GM12875 (cell line): ENCODE measurements at regions not wholly inside any gene's neighbourhood (a gene's known extent, or its start where the extent isn't known, plus 50 kb on each side); places are given as distances from the start of the nearest gene placed in this dataset.

Experiments used
- H3K4me3 ChIP-seq: one replicate; pipeline ENCODE4 v1.5.1; 2011; ENCODE audit warnings: low read depth, low read length, control low read depth
- TF ChIP-seq, protein P1 (sequence below): IDR thresholded peaks from 2 replicates; pipeline ENCODE4 v1.5.1; 2011; ENCODE audit warnings: low read depth, mild to moderate bottlenecking, control low read depth, inconsistent platforms, low read length, moderate library complexity, borderline replicate concordance; ENCODE audit not compliant: insufficient read depth

GRCh38 chr18:27627927-27628326 lies 442.8 kb upstream of the CHST9 start:
- no peak overlapping the region for H3K4me3 ChIP-seq
- TF ChIP-seq, protein P1, sequence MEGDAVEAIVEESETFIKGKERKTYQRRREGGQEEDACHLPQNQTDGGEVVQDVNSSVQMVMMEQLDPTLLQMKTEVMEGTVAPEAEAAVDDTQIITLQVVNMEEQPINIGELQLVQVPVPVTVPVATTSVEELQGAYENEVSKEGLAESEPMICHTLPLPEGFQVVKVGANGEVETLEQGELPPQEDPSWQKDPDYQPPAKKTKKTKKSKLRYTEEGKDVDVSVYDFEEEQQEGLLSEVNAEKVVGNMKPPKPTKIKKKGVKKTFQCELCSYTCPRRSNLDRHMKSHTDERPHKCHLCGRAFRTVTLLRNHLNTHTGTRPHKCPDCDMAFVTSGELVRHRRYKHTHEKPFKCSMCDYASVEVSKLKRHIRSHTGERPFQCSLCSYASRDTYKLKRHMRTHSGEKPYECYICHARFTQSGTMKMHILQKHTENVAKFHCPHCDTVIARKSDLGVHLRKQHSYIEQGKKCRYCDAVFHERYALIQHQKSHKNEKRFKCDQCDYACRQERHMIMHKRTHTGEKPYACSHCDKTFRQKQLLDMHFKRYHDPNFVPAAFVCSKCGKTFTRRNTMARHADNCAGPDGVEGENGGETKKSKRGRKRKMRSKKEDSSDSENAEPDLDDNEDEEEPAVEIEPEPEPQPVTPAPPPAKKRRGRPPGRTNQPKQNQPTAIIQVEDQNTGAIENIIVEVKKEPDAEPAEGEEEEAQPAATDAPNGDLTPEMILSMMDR, result no peak

DNA sequence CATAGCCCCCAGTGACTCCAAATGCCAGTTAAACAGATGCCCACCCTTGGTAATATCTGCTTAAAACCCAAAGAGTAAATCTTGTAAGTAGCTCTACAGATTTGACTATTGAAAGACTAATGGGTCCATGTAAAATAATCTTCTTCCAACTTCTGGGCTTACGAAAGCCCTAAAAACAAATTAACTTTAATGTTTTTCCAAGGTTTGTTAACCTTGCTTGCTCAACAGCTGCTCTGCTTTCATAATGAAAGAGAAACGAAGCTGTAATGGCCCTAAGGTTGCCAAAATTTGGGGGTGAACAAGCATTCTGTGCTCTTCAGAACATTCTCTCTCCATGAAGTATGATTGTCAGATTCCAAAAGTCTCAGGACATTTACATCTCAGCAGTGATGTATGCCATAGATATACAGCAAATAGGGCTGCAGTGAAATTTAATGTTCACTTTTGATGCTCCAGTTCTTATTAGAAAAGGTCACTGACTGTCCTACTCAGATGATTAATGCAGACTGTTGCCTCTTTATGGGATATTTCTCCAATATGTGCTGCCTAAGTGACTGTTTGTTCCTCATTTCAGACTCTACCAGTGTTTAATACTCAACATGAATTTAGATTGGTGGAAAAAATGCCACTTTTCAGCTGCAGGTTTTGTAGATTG lies 436.3 kb upstream of the CHST9 start:
- TF ChIP-seq, protein P1, result no peak
- H3K4me3 ChIP-seq, result no peak overlapping the region

DNA sequence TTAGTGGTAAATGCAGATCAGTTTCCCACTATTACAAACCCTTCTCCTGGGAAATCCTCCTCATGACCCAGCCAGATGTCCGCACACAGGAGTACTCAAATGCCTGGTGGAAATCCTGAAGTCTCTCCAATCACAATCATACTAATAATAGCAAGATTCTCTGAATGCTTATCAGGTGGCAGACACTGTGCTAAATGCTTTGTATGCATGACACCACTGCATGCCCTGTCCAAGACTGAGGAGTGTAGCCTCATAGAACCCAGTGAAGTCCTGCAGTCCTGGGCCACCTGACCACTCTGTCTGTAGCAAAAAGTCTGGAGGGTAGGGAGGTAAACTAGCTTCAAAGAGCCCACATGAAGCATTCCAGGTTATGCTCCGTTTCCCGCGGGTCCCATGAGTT lies 434.8 kb upstream of the CHST9 start:
- H3K4me3 ChIP-seq, result no peak overlapping the region
- TF ChIP-seq, protein P1, result no peak

GRCh38 chr18:27619090-27619772 lies 434.1 kb upstream of the CHST9 start:
- TF ChIP-seq, protein P1, result no peak
- H3K4me3 ChIP-seq, result no peak overlapping the region

DNA sequence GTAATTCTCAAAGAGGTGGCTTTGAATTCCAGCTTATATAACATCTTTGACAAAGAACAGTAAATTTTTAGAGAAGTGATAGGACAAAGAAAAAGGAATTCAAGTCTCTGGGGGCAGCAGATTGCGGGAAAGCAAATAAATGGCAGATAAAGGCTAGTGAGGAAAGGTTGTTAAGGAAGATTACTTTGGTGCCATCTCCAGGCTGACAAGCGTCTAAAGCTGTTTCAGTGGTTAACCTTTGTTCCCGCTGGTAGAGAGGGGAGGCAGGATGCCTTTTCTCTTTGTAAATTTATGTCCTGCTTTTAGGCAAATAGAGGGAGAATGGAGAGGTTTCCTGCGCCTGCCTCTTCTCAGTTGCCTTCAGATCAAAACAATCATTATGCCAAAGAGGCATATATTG lies 431.2 kb upstream of the CHST9 start:
- no peak overlapping the region for H3K4me3 ChIP-seq
- TF ChIP-seq, protein P1, result no peak

DNA sequence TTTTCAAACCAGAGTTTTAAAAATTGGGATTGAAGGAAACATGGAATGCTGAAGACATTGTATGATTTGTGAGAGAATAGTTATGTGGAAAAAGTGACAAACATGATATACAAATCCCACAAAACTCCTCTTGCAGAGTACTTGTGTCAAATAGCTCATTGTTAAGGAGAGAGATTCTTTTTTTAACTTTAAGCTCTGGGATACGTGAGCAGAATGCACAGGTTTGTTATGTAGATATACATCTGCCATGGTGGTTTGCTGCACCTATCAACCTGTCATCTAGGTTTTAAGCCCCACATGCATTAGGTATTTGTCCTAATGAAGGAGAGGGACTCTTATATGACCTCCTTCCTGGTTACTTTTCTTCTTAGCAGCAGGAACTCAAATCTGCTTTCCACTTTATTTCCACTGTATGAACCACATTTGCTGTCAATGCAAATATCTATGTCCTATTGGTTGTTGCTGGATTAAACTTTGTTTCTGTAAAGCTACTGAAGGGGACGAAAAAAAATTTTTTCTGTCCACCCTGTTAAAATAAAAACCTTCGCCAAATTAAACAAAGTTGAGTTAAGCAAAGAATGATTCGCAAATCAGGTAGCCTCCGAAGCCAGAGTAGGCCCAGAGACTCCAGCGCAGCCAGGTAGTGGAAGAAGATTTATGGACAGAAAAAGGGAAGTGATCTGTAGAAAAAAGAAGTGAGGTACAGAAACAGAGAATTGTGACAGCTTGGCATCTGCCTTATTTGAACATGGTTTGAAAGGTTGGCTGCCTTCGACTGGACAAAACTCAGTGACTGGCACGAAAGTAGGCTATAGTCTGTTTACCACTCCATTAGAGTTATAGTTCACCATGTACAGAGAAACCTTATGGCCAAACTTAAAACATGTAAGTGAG lies 430.1 kb upstream of the CHST9 start:
- no peak overlapping the region for H3K4me3 ChIP-seq
- TF ChIP-seq, protein P1, result no peak
